Endothelial cell (in vitro differentiated cells): ENCODE measurements at regions not wholly inside any gene's neighbourhood (a gene's known extent, or its start where the extent isn't known, plus 50 kb on each side); places are given as distances from the start of the nearest gene placed in this dataset.

ENCODE experiments used
- DNase-seq: peaks from one replicate; pipeline ENCODE4 v3.0.0; 2021; ENCODE audit warnings: low spot score
- H3K27ac Mint-ChIP-seq: one replicate; pipeline ENCODE4 v1.8.0; 2021; ENCODE audit warnings: mixed read lengths, inconsistent platforms; ENCODE audit not compliant: unreplicated experiment
- H3K27me3 Mint-ChIP-seq: one replicate; pipeline ENCODE4 v1.8.0; 2021; ENCODE audit warnings: mild to moderate bottlenecking, moderate library complexity, mixed read lengths, inconsistent platforms; ENCODE audit not compliant: unreplicated experiment
- H3K36me3 Mint-ChIP-seq: one replicate; pipeline ENCODE4 v1.8.0; 2021; ENCODE audit warnings: mild to moderate bottlenecking, low read depth, mixed read lengths, inconsistent platforms; ENCODE audit not compliant: unreplicated experiment
- H3K4me1 Mint-ChIP-seq: one replicate; pipeline ENCODE4 v1.8.0; 2021; ENCODE audit warnings: mild to moderate bottlenecking, mixed read lengths, inconsistent platforms; ENCODE audit not compliant: unreplicated experiment
- H3K4me3 Mint-ChIP-seq: one replicate; pipeline ENCODE4 v1.8.0; 2021; ENCODE audit warnings: mild to moderate bottlenecking, mixed read lengths, inconsistent platforms; ENCODE audit not compliant: unreplicated experiment
- H3K9me3 Mint-ChIP-seq: one replicate; pipeline ENCODE4 v1.8.0; 2021; ENCODE audit warnings: mixed read lengths, inconsistent platforms; ENCODE audit not compliant: unreplicated experiment
- CTCF ChIP-seq: fragments of 200-600 bp; sonication (generic); IDR thresholded peaks from one replicate; pipeline ENCODE4 v1.5.0; 2021; ENCODE audit warnings: antibody characterized with exemption; ENCODE audit not compliant: unreplicated experiment

- no peak for TF ChIP-seq CTCF
- Mint-ChIP-seq H3K27me3 (peaks cover 18% of the 10 kb centered on the region), H3K36me3 (peaks cover 5% of the 10 kb centered on the region), H3K4me1 (peaks cover 41% of the 10 kb centered on the region), H3K27ac (no peak overlapping the region), H3K9me3 (no peaks in the 10 kb centered on the region), H3K4me3 (no peak overlapping the region)
- DNase-seq: no peak
These were observed 77.8 kb downstream of the CTAGE1 start for GRCh38 chr18:22339913-22340312.

GRCh38 chr18:22337833-22338232 lies 79.9 kb downstream of the CTAGE1 start:
- Mint-ChIP-seq H3K27me3 (peaks cover 17% of the 10 kb centered on the region), H3K4me3 (no peak overlapping the region), H3K27ac (no peak overlapping the region), H3K4me1 (peaks cover 45% of the 10 kb centered on the region), H3K9me3 (no peaks in the 10 kb centered on the region), H3K36me3 (peaks cover 5% of the 10 kb centered on the region)
- DNase-seq: no peak
- TF ChIP-seq CTCF: no peak

DNA sequence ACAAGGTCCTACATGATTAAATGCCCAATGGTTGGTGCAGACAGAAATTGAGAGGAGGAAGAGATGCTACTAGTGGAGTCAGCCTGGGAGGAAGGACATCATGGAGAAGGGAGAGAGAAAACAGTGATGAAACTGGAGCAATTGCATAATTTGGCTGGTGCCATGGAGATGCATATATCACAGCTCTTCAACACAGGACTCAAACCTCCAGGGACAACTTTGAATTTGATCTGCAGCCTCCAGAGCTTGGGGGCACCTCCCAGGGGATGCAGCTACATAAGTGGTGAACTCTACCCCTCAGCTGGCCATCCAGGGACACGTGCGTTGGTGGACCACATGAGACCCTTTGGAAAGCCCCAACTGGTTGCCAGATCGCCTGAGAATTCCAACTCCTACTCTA lies 80.4 kb downstream of the CTAGE1 start:
- Mint-ChIP-seq H3K4me3 (no peak overlapping the region), H3K27me3 (peaks cover 16% of the 10 kb centered on the region), H3K9me3 (no peaks in the 10 kb centered on the region), H3K27ac (no peak overlapping the region), H3K4me1 (peaks cover 50% of the 10 kb centered on the region), H3K36me3 (peaks cover 5% of the 10 kb centered on the region)
- DNase-seq: no peak
- TF ChIP-seq CTCF: no peak

DNA sequence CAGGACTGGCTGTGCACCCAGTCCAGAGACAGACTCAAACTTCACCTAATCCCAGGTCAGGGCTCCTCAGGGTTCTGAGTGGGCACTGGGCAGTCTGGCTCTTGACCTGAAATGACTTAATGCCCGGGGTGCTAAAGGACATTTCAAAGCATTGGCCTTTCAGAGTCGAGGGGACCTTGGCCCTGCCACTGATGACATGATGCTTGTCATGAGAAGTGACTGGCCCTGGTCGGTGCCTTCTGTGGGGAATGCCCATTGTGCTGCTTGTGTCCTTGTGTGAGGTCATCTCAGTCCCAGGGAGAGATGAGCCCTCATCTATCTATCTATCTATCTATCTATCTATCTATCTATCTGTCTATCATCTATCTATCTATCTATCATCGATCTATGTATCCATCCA lies 81.3 kb downstream of the CTAGE1 start:
- Mint-ChIP-seq H3K36me3 (peaks cover 2% of the 10 kb centered on the region), H3K4me3 (peak overlapping the region; percentile 50), H3K27me3 (peaks cover 16% of the 10 kb centered on the region), H3K9me3 (no peaks in the 10 kb centered on the region), H3K4me1 (peaks cover 59% of the 10 kb centered on the region), H3K27ac (peak overlapping the region; percentile 71)
- no peak for TF ChIP-seq CTCF
- no peak for DNase-seq

GRCh38 chr18:22335731-22336198 lies 82.0 kb downstream of the CTAGE1 start:
- peak; percentile 30 for DNase-seq
- Mint-ChIP-seq H3K4me1 (peaks cover 66% of the 10 kb centered on the region), H3K9me3 (no peaks in the 10 kb centered on the region), H3K27ac (peak overlapping the region; percentile 71), H3K4me3 (no peak overlapping the region), H3K36me3 (no peaks in the 10 kb centered on the region), H3K27me3 (peaks cover 17% of the 10 kb centered on the region)
- no peak for TF ChIP-seq CTCF
